H9 (cell line): ENCODE measurements at regions not wholly inside any gene's neighbourhood (a gene's known extent, or its start where the extent isn't known, plus 50 kb on each side); places are given as distances from the start of the nearest gene placed in this dataset.

Experiments used
- DNase-seq: peaks from one replicate; pipeline ENCODE4 v3.0.0-alpha.2; 2017
- H2AFZ ChIP-seq: one replicate; pipeline ENCODE4 v1.6.1; 2013; ENCODE audit warnings: mild to moderate bottlenecking, low read length, control low read depth, moderate library complexity
- H2AK5ac ChIP-seq: 2 replicates; pipeline ENCODE4 v1.6.1; 2013; ENCODE audit warnings: low read length, control low read depth, mixed read lengths; ENCODE audit not compliant: insufficient read length
- H2BK120ac ChIP-seq: one replicate; pipeline ENCODE4 v1.6.1; 2013; ENCODE audit warnings: low read depth, mild to moderate bottlenecking, low read length, control low read depth, inconsistent platforms; ENCODE audit not compliant: poor library complexity, severe bottlenecking
- H2BK12ac ChIP-seq: 2 replicates; pipeline ENCODE4 v1.6.1; 2013; ENCODE audit warnings: low read length, control low read depth, mixed read lengths, low read depth; ENCODE audit not compliant: insufficient read length
- H2BK15ac ChIP-seq: 2 replicates; pipeline ENCODE4 v1.6.1; 2013; ENCODE audit warnings: low read depth, low read length, control low read depth
- H2BK20ac ChIP-seq: one replicate; pipeline ENCODE4 v1.6.1; 2013; ENCODE audit warnings: low read depth, mild to moderate bottlenecking, low read length, control low read depth, inconsistent platforms; ENCODE audit not compliant: poor library complexity, severe bottlenecking
- H2BK5ac ChIP-seq: 2 replicates; pipeline ENCODE4 v1.6.1; 2013; ENCODE audit warnings: low read length, control low read depth, mixed read lengths; ENCODE audit not compliant: insufficient read length
- H3K14ac ChIP-seq: 2 replicates; pipeline ENCODE4 v1.6.1; 2013; ENCODE audit warnings: low read length, control low read depth; ENCODE audit not compliant: insufficient read depth
- H3K18ac ChIP-seq: 2 replicates; pipeline ENCODE4 v1.6.1; 2013; ENCODE audit warnings: low read depth, mild to moderate bottlenecking, mixed read lengths, low read length, control low read depth; ENCODE audit not compliant: insufficient read length
- H3K23ac ChIP-seq: 2 replicates; pipeline ENCODE4 v1.6.1; 2013; ENCODE audit warnings: low read length, control low read depth, mixed read lengths, low read depth; ENCODE audit not compliant: insufficient read length
- H3K23me2 ChIP-seq: 2 replicates; pipeline ENCODE4 v1.6.1; 2013; ENCODE audit warnings: low read depth, mild to moderate bottlenecking, mixed read lengths, low read length, control low read depth; ENCODE audit not compliant: insufficient read length, poor library complexity, severe bottlenecking
- H3K27ac ChIP-seq: 2 replicates; pipeline ENCODE4 v1.5.1; 2013; ENCODE audit warnings: low read length, control low read depth, mixed read lengths, low read depth; ENCODE audit not compliant: insufficient read length
- H3K27me3 ChIP-seq: 2 replicates; pipeline ENCODE4 v1.6.1; 2013; ENCODE audit warnings: low read length, control low read depth, inconsistent platforms; ENCODE audit not compliant: insufficient read depth
- H3K4ac ChIP-seq: 2 replicates; pipeline ENCODE4 v1.6.1; 2013; ENCODE audit warnings: low read depth, mild to moderate bottlenecking, control low read depth, inconsistent platforms, low read length, moderate library complexity
- H3K4me1 ChIP-seq: 2 replicates; pipeline ENCODE4 v1.6.1; 2013; ENCODE audit warnings: low read length, control low read depth, inconsistent platforms; ENCODE audit not compliant: insufficient read depth
- H3K4me2 ChIP-seq: 2 replicates; pipeline ENCODE4 v1.6.1; 2013; ENCODE audit warnings: low read length, control low read depth, mixed read lengths; ENCODE audit not compliant: insufficient read length, insufficient read depth
- H3K56ac ChIP-seq: 2 replicates; pipeline ENCODE4 v1.6.1; 2013; ENCODE audit warnings: low read depth, mild to moderate bottlenecking, mixed read lengths, low read length, control low read depth; ENCODE audit not compliant: insufficient read length
- H3K79me1 ChIP-seq: 2 replicates; pipeline ENCODE4 v1.6.1; 2013; ENCODE audit warnings: low read depth, mild to moderate bottlenecking, moderate library complexity, low read length, control low read depth, inconsistent platforms; ENCODE audit not compliant: insufficient read depth, poor library complexity, severe bottlenecking
- H3K79me2 ChIP-seq: 2 replicates; pipeline ENCODE4 v1.6.1; 2013; ENCODE audit warnings: low read length, control low read depth, inconsistent platforms; ENCODE audit not compliant: insufficient read depth
- H3K9ac ChIP-seq: 2 replicates; pipeline ENCODE4 v1.6.1; 2013; ENCODE audit warnings: low read length, control low read depth, mixed read lengths; ENCODE audit not compliant: insufficient read length; ENCODE audit errors: extremely low read depth
- H3K9me3 ChIP-seq: one replicate; pipeline ENCODE4 v1.6.1; 2013; ENCODE audit warnings: low read depth, low read length, inconsistent platforms; ENCODE audit not compliant: control insufficient read depth
- H3T11ph ChIP-seq: one replicate; pipeline ENCODE4 v1.6.1; 2013; ENCODE audit warnings: mild to moderate bottlenecking, low read length, control low read depth, inconsistent platforms
- H4K20me1 ChIP-seq: one replicate; pipeline ENCODE4 v1.6.1; 2013; ENCODE audit not compliant: control insufficient read depth, insufficient read length, insufficient read depth
- H4K5ac ChIP-seq: 2 replicates; pipeline ENCODE4 v1.6.1; 2013; ENCODE audit warnings: low read depth, mild to moderate bottlenecking, mixed read lengths, low read length, control low read depth; ENCODE audit not compliant: insufficient read length
- H4K8ac ChIP-seq: replicated peaks from 2 replicates; pipeline ENCODE4 v1.6.1; 2013; ENCODE audit warnings: low read length, control low read depth, mixed read lengths, low read depth; ENCODE audit not compliant: insufficient read length
- H4K91ac ChIP-seq: 2 replicates; pipeline ENCODE4 v1.6.1; 2013; ENCODE audit warnings: low read depth, mild to moderate bottlenecking, moderate library complexity, mixed read lengths, low read length, control low read depth; ENCODE audit not compliant: insufficient read length
- H3K27ac Mint-ChIP-seq, 3 experiments: 2 replicates in 2 of 3; 3 replicates in 1 of 3; pipeline ENCODE4 v1.8.0; 2020 to 2021; ENCODE audit warnings: mixed read lengths in 3 of 3, mild to moderate bottlenecking in 1 of 3, moderate library complexity in 1 of 3
- H3K27me3 Mint-ChIP-seq: 2 replicates; pipeline ENCODE4 v1.8.0; 2021; ENCODE audit warnings: low read depth, mild to moderate bottlenecking, moderate library complexity, mixed read lengths
- H3K36me3 Mint-ChIP-seq, 3 experiments: 2 replicates in 2 of 3; 3 replicates in 1 of 3; pipeline ENCODE4 v1.8.0; 2020 to 2021; ENCODE audit warnings: low read depth in 3 of 3, mixed read lengths in 3 of 3; ENCODE audit not compliant: insufficient read depth in 1 of 3
- H3K4me1 Mint-ChIP-seq, 2 experiments: 2 replicates each; pipeline ENCODE4 v1.8.0; 2020; ENCODE audit warnings: mixed read lengths in 2 of 2
- H3K4me3 Mint-ChIP-seq, 2 experiments: 2 replicates in 1 of 2; 3 replicates in 1 of 2; pipeline ENCODE4 v1.8.0; 2020 to 2021; ENCODE audit warnings: mild to moderate bottlenecking in 2 of 2, mixed read lengths in 2 of 2, moderate library complexity in 1 of 2
- H3K9me3 Mint-ChIP-seq, 2 experiments: 2 replicates in 1 of 2; 3 replicates in 1 of 2; pipeline ENCODE4 v1.8.0; 2020; ENCODE audit warnings: mild to moderate bottlenecking in 2 of 2, mixed read lengths in 2 of 2, moderate library complexity in 1 of 2
- CTCF ChIP-seq: fragments of 200-600 bp; sonication (generic); conservative IDR thresholded peaks from 3 replicates; pipeline ENCODE4 v1.8.0; 2021; ENCODE audit warnings: antibody characterized with exemption, mild to moderate bottlenecking
- WGBS: extraction: QIAGEN DNeasy Blood & Tissue Kit; methylation state at CpG from one replicate; pipeline ENCODE4 v1.1.7; 2013; ENCODE audit warnings: missing lambda C conversion rate, low lambda C conversion rate, mixed read lengths; ENCODE audit not compliant: insufficient read length; ENCODE audit errors: extremely low coverage; 5-methylcytosine and 5-hydroxymethylcytosine counted together

DNA sequence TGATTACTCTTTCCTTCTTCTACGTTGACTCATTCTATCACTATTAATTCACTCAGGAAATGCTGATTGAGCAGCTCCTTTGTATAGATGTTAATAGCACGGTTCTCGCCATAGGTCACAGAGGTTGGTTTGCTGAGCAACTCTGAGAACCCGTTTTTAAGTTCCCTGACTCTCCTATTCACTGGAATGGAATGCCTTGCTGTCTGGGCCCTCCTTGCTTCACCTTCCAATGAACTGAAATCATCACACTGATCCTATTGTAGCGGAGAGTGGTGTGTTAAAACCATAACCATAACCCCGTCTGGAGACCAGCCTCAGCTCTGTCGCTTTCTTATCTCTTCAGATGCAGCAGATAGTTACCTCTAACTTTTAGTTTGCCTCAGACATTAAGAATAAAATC, 323.6 kb downstream of the GABRB3 start:
- Histone ChIP-seq H3K27ac (no peak overlapping the region), H3K9me3 (no peaks in the 10 kb centered on the region), H4K91ac (no peak overlapping the region), H3K18ac (no peak overlapping the region), H4K8ac (no peak overlapping the region), H4K5ac (no peak overlapping the region), H3K56ac (no peak overlapping the region), H3T11ph (no peak overlapping the region), H2BK5ac (no peak overlapping the region), H4K20me1 (no peaks in the 10 kb centered on the region), H3K14ac (no peak overlapping the region), H2AFZ (no peak overlapping the region), H3K23me2 (no peaks in the 10 kb centered on the region), H3K4me2 (no peak overlapping the region), H3K23ac (no peak overlapping the region), H2BK120ac (no peak overlapping the region), H3K79me1 (no peaks in the 10 kb centered on the region), H2BK20ac (no peak overlapping the region), H2BK12ac (no peak overlapping the region), H2AK5ac (no peak overlapping the region), H3K27me3 (no peaks in the 10 kb centered on the region), H3K4ac (no peak overlapping the region), H3K79me2 (no peaks in the 10 kb centered on the region), H3K9ac (no peak overlapping the region), H2BK15ac (no peak overlapping the region), H3K4me1 (no peaks in the 10 kb centered on the region)
- no peaks in the 10 kb centered on the region for H3K9me3 Mint-ChIP-seq
- H3K27ac Mint-ChIP-seq: no peak overlapping the region; a peak in 1 of 7 replicates
- H3K36me3 Mint-ChIP-seq: no peaks in the 10 kb centered on the region; a peak in 2 of 7 replicates
- TF ChIP-seq CTCF: no peak
- peak; percentile 41 for DNase-seq
- no peak overlapping the region for H3K4me3 Mint-ChIP-seq
- peaks cover 2% of the 10 kb centered on the region; the same call in 1 of the 2 replicates for H3K27me3 Mint-ChIP-seq
- WGBS: no CpG with 5 or more reads among the region's 7 CpGs
- peaks cover 7 to 13% of the 10 kb centered on the region in 2 experiments for H3K4me1 Mint-ChIP-seq
